GM18858 (cell line): ENCODE measurements at regions not wholly inside any gene's neighbourhood (a gene's known extent, or its start where the extent isn't known, plus 50 kb on each side); places are given as distances from the start of the nearest gene placed in this dataset.
A peak's percentile ranks its signal among the peaks of the same experiment; 100 is the strongest.

Source experiments
- ATAC-seq: cut with Tn5 transposase; IDR thresholded peaks from one replicate; pipeline ENCODE4 v1.9.1; 2021; ENCODE audit not compliant: unreplicated experiment

- ATAC-seq = no peak
Measured at GRCh38 chr14:46306267-46306666, 345.3 kb downstream of the RPL10L start.

GRCh38 chr14:46300765-46301164 lies 350.8 kb downstream of the RPL10L start:
- no peak for ATAC-seq

GRCh38 chr14:46290706-46291105 lies 360.9 kb downstream of the RPL10L start:
- ATAC-seq = no peak

- ATAC-seq = no peak
Measured at GRCh38 chr14:46279776-46280175, 371.8 kb downstream of the RPL10L start.

- ATAC-seq = no peak
Measured at GRCh38 chr14:46279327-46279726, 372.3 kb downstream of the RPL10L start.

- ATAC-seq = no peak
Measured at GRCh38 chr14:46259536-46259935, 392.0 kb downstream of the RPL10L start.

- no peak for ATAC-seq
Measured at GRCh38 chr14:46256381-46256780, 395.2 kb downstream of the RPL10L start.

- ATAC-seq = peak; percentile 42
Measured at GRCh38 chr14:46250113-46250703, 401.4 kb downstream of the RPL10L start.

- ATAC-seq = no peak
Measured at GRCh38 chr14:46248001-46248630, 403.5 kb downstream of the RPL10L start.

GRCh38 chr14:46245276-46245675 lies 406.3 kb downstream of the RPL10L start:
- ATAC-seq = no peak

GRCh38 chr14:46233786-46234185 lies 417.8 kb downstream of the RPL10L start:
- ATAC-seq = no peak

GRCh38 chr14:46230540-46230939 lies 421.0 kb downstream of the RPL10L start:
- ATAC-seq = no peak

- no peak for ATAC-seq
Measured at GRCh38 chr14:46215801-46216200, 435.8 kb downstream of the RPL10L start.

GRCh38 chr14:46198676-46199075 lies 452.9 kb downstream of the RPL10L start:
- no peak for ATAC-seq

GRCh38 chr14:46197856-46198255 lies 453.7 kb downstream of the RPL10L start:
- no peak for ATAC-seq
